OCI-LY3 (cell line): ENCODE measurements at regions not wholly inside any gene's neighbourhood (a gene's known extent, or its start where the extent isn't known, plus 50 kb on each side); places are given as distances from the start of the nearest gene placed in this dataset.

ENCODE experiments used
- EZH2phosphoT487 ChIP-seq: fragments of 200-600 bp; shearing (Covaris generic); IDR thresholded peaks from 2 replicates; pipeline ENCODE4 v1.6.1; 2018; ENCODE audit warnings: antibody characterized with exemption, mixed run types, low read depth
- TF ChIP-seq, protein P1 (sequence below): fragments of 200-600, 300-600 bp; sonication (generic); IDR thresholded peaks from 2 replicates; pipeline ENCODE4 v1.5.1; 2014; ENCODE audit warnings: antibody characterized with exemption, low read length, low read depth

DNA sequence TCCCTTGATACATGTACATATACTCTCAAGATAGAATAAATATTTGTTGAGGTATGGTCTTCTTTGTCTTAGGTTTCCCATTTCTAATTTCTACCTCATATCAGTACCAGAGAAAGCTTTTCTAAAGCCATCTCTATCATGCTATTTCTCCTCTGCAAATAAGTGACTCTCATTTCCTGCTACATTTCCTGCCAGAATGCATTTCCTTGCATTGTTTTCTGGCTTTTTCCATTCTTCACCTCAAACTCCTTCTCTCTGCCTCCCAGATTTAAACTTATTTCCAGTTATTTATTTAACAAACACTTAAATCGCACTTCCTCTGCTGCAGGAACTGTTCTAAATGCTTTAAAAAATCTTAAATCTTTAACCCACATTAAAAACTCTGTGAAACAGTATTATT lies 74.4 kb upstream of the STMND1 start:
- TF ChIP-seq, protein P1, sequence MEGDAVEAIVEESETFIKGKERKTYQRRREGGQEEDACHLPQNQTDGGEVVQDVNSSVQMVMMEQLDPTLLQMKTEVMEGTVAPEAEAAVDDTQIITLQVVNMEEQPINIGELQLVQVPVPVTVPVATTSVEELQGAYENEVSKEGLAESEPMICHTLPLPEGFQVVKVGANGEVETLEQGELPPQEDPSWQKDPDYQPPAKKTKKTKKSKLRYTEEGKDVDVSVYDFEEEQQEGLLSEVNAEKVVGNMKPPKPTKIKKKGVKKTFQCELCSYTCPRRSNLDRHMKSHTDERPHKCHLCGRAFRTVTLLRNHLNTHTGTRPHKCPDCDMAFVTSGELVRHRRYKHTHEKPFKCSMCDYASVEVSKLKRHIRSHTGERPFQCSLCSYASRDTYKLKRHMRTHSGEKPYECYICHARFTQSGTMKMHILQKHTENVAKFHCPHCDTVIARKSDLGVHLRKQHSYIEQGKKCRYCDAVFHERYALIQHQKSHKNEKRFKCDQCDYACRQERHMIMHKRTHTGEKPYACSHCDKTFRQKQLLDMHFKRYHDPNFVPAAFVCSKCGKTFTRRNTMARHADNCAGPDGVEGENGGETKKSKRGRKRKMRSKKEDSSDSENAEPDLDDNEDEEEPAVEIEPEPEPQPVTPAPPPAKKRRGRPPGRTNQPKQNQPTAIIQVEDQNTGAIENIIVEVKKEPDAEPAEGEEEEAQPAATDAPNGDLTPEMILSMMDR, result no peak
- no peak for TF ChIP-seq EZH2phosphoT487
